Activated T-cell treated with anti-CD3 and anti-CD28 coated beads, Interleukin-2, amount 50 U/mL, for 72 hours (primary cell): ENCODE measurements at regions not wholly inside any gene's neighbourhood (a gene's known extent, or its start where the extent isn't known, plus 50 kb on each side); places are given as distances from the start of the nearest gene placed in this dataset.

ENCODE experiments used
- ATAC-seq, 2 donors: fragments of 150-1000 bp; cut with Tn5 transposase; replicated peaks in 1 of 2; 2 replicates each; pipeline ENCODE4 v1.10.0; 2021; ENCODE audit warnings: moderate library complexity in 2 of 2, mild to moderate bottlenecking in 1 of 2
- DNase-seq, 2 donors: peaks; one replicate each; pipeline ENCODE4 v3.0.0; 2021 to 2022; ENCODE audit warnings: mixed read lengths in 1 of 2
- H3K27ac Mint-ChIP-seq: one replicate; pipeline ENCODE4 v1.8.0; 2022; ENCODE audit warnings: mild to moderate bottlenecking, moderate library complexity, mixed read lengths
- H3K27me3 Mint-ChIP-seq: one replicate; pipeline ENCODE4 v1.8.0; 2022; ENCODE audit warnings: low read depth, mixed read lengths
- H3K36me3 Mint-ChIP-seq, 2 donors: one replicate each; pipeline ENCODE4 v1.8.0; 2022; ENCODE audit warnings: mixed read lengths in 2 of 2, mild to moderate bottlenecking in 1 of 2; ENCODE audit not compliant: insufficient read depth in 2 of 2
- H3K4me1 Mint-ChIP-seq: one replicate; pipeline ENCODE4 v1.8.0; 2022; ENCODE audit warnings: low read depth, mixed read lengths
- H3K4me3 Mint-ChIP-seq, 2 donors: one replicate each; pipeline ENCODE4 v1.8.0; 2022; ENCODE audit warnings: mild to moderate bottlenecking in 2 of 2, mixed read lengths in 2 of 2, moderate library complexity in 2 of 2
- H3K9me3 Mint-ChIP-seq, 2 donors: one replicate each; pipeline ENCODE4 v1.8.0; 2022; ENCODE audit warnings: mixed read lengths in 2 of 2

- Mint-ChIP-seq H3K27ac (no peak overlapping the region), H3K4me3 (no peak overlapping the region), H3K36me3 (no peaks in the 10 kb centered on the region), H3K4me1 (no peaks in the 10 kb centered on the region), H3K27me3 (peaks cover 8% of the 10 kb centered on the region), H3K9me3 (no peaks in the 10 kb centered on the region)
- ATAC-seq, result no peak
- DNase-seq, result no peak
Observed at GRCh38 chr2:118683460-118683859, 164.0 kb downstream of the EN1 start.

DNA sequence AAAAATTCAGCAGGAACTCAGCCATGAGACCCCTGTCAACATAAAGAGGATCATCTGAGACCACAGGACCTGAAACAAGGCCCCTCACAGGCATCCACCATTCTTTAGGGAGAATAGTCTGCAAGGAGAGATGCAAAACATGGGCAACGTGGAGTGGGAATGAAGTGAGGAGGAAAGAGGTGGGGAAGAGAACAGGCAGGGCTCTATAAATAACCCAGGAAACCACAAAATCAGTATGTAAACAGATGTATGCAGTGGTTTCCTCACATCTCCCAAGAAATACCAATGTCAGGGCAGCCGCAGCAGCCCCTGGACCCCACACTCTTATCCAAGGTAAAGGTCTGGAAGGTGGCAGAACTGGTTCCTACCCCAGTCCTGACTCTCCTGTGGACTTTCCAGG, 168.5 kb downstream of the EN1 start:
- DNase-seq, result no peak
- Mint-ChIP-seq H3K27ac (no peak overlapping the region), H3K27me3 (peaks cover 11% of the 10 kb centered on the region), H3K9me3 (no peaks in the 10 kb centered on the region), H3K36me3 (no peaks in the 10 kb centered on the region), H3K4me1 (no peaks in the 10 kb centered on the region), H3K4me3 (no peak overlapping the region)
- ATAC-seq, result no peak

- Mint-ChIP-seq H3K9me3 (no peaks in the 10 kb centered on the region), H3K36me3 (no peaks in the 10 kb centered on the region), H3K27ac (no peak overlapping the region), H3K4me1 (no peaks in the 10 kb centered on the region), H3K4me3 (no peak overlapping the region), H3K27me3 (peaks cover 11% of the 10 kb centered on the region)
- ATAC-seq (no peak), DNase-seq (no peak)
Observed at GRCh38 chr2:118677546-118677945, 169.9 kb downstream of the EN1 start.

DNA sequence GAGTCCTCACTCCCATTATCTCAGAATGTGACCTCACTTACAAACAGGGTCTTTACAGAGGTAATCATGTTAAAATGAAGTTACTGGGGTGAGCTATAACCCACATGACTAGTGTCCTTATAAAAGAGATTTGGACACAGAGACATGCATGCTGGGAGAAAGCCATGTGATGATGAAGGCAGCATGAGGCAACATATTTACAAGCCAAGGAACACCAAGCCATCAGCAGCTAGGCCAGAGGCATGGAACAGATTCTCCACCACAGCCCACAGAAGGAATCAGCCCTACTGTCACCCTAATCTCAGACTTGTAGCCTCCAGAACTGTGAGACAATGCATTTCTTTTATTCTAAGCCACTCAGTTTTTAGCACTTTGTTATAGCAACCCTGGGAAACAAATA, 171.9 kb downstream of the EN1 start:
- H3K36me3 Mint-ChIP-seq, result no peaks in the 10 kb centered on the region
- peaks cover 11% of the 10 kb centered on the region for H3K27me3 Mint-ChIP-seq
- no peak for DNase-seq
- no peak overlapping the region for H3K27ac Mint-ChIP-seq
- H3K4me1 Mint-ChIP-seq, result no peaks in the 10 kb centered on the region
- no peak for ATAC-seq
- no peak overlapping the region for H3K4me3 Mint-ChIP-seq
- no peaks in the 10 kb centered on the region for H3K9me3 Mint-ChIP-seq

DNA sequence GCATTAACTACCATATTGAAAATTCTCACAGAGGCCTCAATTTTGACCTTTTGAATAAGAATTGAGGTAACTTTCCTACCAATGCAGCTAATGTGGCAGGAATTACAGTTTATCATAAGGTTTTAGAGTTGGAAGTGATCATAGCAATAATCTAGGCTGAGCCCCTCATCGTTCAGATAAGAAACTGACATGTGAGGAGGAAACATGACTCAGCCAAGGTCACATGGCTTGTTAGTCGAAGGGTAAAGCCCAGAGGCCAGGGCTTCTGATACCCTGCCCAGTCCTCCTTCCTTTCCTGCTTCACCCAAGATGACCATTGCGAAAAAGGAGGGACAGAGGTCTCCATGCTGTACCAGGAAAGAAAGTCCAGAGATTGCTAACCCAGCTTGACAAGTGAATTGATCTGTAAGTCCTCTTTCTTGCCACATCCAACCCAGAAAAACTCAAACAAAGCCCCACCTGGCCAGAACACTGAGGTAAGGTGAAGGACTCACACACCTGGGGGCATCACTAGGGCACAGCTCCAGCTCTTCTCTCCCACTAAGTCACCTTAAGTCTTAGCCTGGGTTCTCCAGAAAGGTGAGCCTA, 174.8 kb downstream of the EN1 start:
- DNase-seq (no peak), ATAC-seq (no peak)
- Mint-ChIP-seq H3K36me3 (no peaks in the 10 kb centered on the region), H3K27me3 (no peaks in the 10 kb centered on the region), H3K4me3 (no peak overlapping the region), H3K4me1 (no peaks in the 10 kb centered on the region), H3K9me3 (no peaks in the 10 kb centered on the region), H3K27ac (no peak overlapping the region)

GRCh38 chr2:118671701-118672454, 175.6 kb downstream of the EN1 start:
- H3K4me1 Mint-ChIP-seq, result no peaks in the 10 kb centered on the region

GRCh38 chr2:118670838-118671237, 176.6 kb downstream of the EN1 start:
- no peaks in the 10 kb centered on the region for H3K27me3 Mint-ChIP-seq
- no peaks in the 10 kb centered on the region for H3K9me3 Mint-ChIP-seq
- H3K4me1 Mint-ChIP-seq, result no peaks in the 10 kb centered on the region
- ATAC-seq (no peak), DNase-seq (no peak)
- no peak overlapping the region for H3K4me3 Mint-ChIP-seq
- no peaks in the 10 kb centered on the region for H3K36me3 Mint-ChIP-seq
- H3K27ac Mint-ChIP-seq, result no peak overlapping the region

More at GRCh38 chr2:118671701-118672454, 175.6 kb downstream of the EN1 start:
- ATAC-seq (no peak), DNase-seq (no peak)
- Mint-ChIP-seq H3K36me3 (no peaks in the 10 kb centered on the region), H3K4me3 (no peak overlapping the region), H3K27ac (no peak overlapping the region), H3K27me3 (no peaks in the 10 kb centered on the region), H3K9me3 (no peaks in the 10 kb centered on the region)

DNA sequence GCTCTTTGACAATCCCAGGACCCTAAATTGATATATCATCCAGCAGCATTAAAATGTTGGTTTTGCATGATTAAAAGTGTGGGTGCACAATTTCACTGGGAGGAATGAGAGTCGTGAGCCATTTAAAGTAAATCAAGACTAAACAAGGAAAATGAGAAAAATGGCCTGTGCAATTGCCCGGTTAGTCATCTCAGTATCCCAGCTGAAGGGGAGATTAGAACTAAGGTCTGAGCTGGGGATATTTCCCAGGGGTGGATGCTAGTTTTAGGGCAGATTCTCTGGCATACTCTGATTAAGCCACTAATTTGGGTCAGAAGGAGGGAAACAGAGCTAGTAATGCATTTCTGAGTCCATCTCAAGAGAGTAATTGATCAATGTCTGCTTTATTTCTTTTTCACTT, 177.2 kb downstream of the EN1 start:
- ATAC-seq (no peak), DNase-seq (no peak)
- H3K9me3 Mint-ChIP-seq, result no peaks in the 10 kb centered on the region
- H3K4me3 Mint-ChIP-seq, result no peak overlapping the region
- no peak overlapping the region for H3K27ac Mint-ChIP-seq
- peaks cover 4% of the 10 kb centered on the region for H3K27me3 Mint-ChIP-seq
- no peaks in the 10 kb centered on the region for H3K36me3 Mint-ChIP-seq
- H3K4me1 Mint-ChIP-seq, result no peaks in the 10 kb centered on the region

GRCh38 chr2:118669654-118670053, 177.8 kb downstream of the EN1 start:
- H3K4me3 Mint-ChIP-seq, result no peak overlapping the region
- peaks cover 9% of the 10 kb centered on the region for H3K27me3 Mint-ChIP-seq
- DNase-seq (no peak), ATAC-seq (no peak)
- H3K4me1 Mint-ChIP-seq, result no peaks in the 10 kb centered on the region
- H3K9me3 Mint-ChIP-seq, result no peaks in the 10 kb centered on the region
- H3K36me3 Mint-ChIP-seq, result no peaks in the 10 kb centered on the region
- H3K27ac Mint-ChIP-seq, result no peak overlapping the region

DNA sequence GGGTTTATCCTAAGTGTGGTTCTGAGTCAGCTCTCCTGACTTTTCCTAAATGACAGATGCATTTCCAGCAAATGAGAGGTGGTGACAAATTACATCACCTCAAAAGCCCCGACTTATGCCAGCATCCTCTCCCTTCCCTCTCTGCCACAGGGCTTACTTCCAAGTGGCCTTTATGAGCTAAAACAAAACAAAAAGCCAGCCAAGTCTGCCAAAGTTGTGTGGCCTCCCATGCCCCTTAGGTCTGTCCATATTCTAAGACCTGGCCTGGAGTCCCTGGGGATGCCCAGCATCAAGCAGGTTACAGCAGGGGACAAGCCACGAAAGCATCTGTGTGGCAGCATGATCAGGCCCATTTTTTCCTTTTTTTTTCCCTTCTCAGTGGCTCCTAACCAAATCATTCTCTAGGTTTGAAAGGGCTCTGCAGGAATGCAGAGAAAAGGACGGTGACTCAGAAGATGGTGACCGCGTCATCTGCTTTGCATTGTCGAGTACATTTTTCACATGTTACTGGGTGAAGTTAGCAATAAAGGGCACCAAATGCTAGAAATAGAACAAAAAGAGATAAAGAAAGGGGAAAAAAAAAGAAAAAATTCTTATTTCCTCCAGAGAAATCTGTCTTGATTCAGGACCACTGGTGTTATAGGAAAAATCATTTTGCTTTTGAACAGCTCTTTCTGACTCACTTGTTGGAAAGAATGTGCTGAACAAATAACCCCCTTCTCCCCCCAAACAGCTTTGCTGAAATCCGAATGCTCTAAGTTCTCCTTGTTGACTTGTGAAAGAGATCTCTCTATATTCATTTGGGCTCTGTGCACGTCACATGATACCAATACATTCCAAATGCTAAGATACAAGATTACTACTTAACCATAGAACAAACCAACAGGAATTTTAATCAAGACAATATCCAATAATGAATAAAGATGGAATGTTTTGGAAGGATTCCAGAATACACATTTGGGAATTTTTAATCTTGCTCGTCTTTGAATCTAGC, 178.7 kb downstream of the EN1 start:
- Mint-ChIP-seq H3K36me3 (no peaks in the 10 kb centered on the region), H3K4me1 (no peaks in the 10 kb centered on the region), H3K27me3 (peaks cover 9% of the 10 kb centered on the region), H3K9me3 (no peaks in the 10 kb centered on the region), H3K27ac (no peak overlapping the region), H3K4me3 (no peak overlapping the region)
- no peak for DNase-seq
- no peak for ATAC-seq

- peaks cover 9% of the 10 kb centered on the region for H3K27me3 Mint-ChIP-seq
- ATAC-seq (no peak), DNase-seq (no peak)
- no peaks in the 10 kb centered on the region for H3K36me3 Mint-ChIP-seq
- H3K4me1 Mint-ChIP-seq, result no peaks in the 10 kb centered on the region
- no peak overlapping the region for H3K4me3 Mint-ChIP-seq
- no peaks in the 10 kb centered on the region for H3K9me3 Mint-ChIP-seq
- H3K27ac Mint-ChIP-seq, result no peak overlapping the region
Observed at GRCh38 chr2:118667964-118668363, 179.5 kb downstream of the EN1 start.

DNA sequence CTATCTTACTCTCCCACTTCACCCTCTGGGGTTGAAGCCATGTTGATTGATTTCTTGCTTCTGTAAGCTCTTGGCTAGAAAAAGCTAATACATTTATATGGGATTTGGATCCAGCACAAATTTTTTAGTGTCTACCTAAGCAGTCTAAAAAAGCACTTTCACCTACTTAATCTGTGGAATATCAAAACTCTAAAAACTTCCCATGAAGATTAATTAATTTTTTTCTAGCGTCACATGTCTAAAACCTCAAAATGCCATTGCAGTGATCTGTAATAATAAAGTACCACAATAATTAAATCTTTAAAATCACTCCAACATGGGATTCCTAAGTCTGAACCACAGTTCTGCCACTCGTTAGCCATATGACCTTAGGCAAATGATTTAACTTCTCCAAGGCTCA, 180.1 kb downstream of the EN1 start:
- Mint-ChIP-seq H3K36me3 (no peaks in the 10 kb centered on the region), H3K4me3 (no peak overlapping the region), H3K9me3 (no peaks in the 10 kb centered on the region), H3K27me3 (peaks cover 9% of the 10 kb centered on the region), H3K4me1 (no peaks in the 10 kb centered on the region), H3K27ac (no peak overlapping the region)
- ATAC-seq, result no peak
- no peak for DNase-seq

GRCh38 chr2:118665784-118666529, 181.5 kb downstream of the EN1 start:
- peaks cover 9% of the 10 kb centered on the region for H3K27me3 Mint-ChIP-seq
- H3K4me3 Mint-ChIP-seq, result no peak overlapping the region
- DNase-seq, result no peak

More at GRCh38 chr2:118665784-118666529, 181.5 kb downstream of the EN1 start:
- Mint-ChIP-seq H3K9me3 (no peaks in the 10 kb centered on the region), H3K4me1 (no peaks in the 10 kb centered on the region), H3K36me3 (no peaks in the 10 kb centered on the region), H3K27ac (no peak overlapping the region)
- no peak for ATAC-seq
